Activated naive CD8-positive, alpha-beta T cell treated with anti-CD3 and anti-CD28 coated beads, Interleukin-2, amount 10 ng/mL, durations not matched to agents 7 days and 5 days (primary cell): ENCODE measurements at regions not wholly inside any gene's neighbourhood (a gene's known extent, or its start where the extent isn't known, plus 50 kb on each side); places are given as distances from the start of the nearest gene placed in this dataset.

Source experiments
- ATAC-seq: fragments of 150-1000 bp; cut with Tn5 transposase; one replicate; pipeline ENCODE4 v1.10.0; 2021; ENCODE audit warnings: low read depth, moderate library complexity
- POLR2A ChIA-PET: fragments of 350-600 bp; sonication (Branson Sonifier 250); formaldehyde crosslinking; loops from one replicate; lab custom pipeline; 2021; ENCODE audit warnings: antibody characterized with exemption; lab: Charles Lee
- DNase-seq: peaks from one replicate; pipeline ENCODE4 v3.0.0; 2021
- H3K27ac Mint-ChIP-seq: one replicate; pipeline ENCODE4 v1.8.0; 2022; ENCODE audit warnings: mild to moderate bottlenecking, mixed read lengths
- H3K27me3 Mint-ChIP-seq: one replicate; pipeline ENCODE4 v1.8.0; 2022; ENCODE audit warnings: mild to moderate bottlenecking, moderate library complexity, mixed read lengths
- H3K36me3 Mint-ChIP-seq: one replicate; pipeline ENCODE4 v1.8.0; 2021; ENCODE audit warnings: mild to moderate bottlenecking, mixed read lengths
- H3K4me1 Mint-ChIP-seq: one replicate; pipeline ENCODE4 v1.8.0; 2021; ENCODE audit warnings: mixed read lengths
- H3K4me3 Mint-ChIP-seq: one replicate; pipeline ENCODE4 v1.8.0; 2022; ENCODE audit warnings: mild to moderate bottlenecking, moderate library complexity, mixed read lengths
- H3K9me3 Mint-ChIP-seq: one replicate; pipeline ENCODE4 v1.8.0; 2021; ENCODE audit warnings: mixed read lengths

- no peak for DNase-seq
- ATAC-seq, result no peak
- Mint-ChIP-seq H3K9me3 (peaks cover 4% of the 10 kb centered on the region), H3K4me1 (no peaks in the 10 kb centered on the region), H3K27ac (no peak overlapping the region), H3K27me3 (no peaks in the 10 kb centered on the region), H3K36me3 (no peaks in the 10 kb centered on the region), H3K4me3 (no peak overlapping the region)
- POLR2A ChIA-PET, result no interaction called here
Measured at GRCh38 chr12:68515793-68516192, 94.9 kb upstream of the RAP1B start.

- no peaks in the 10 kb centered on the region for H3K4me1 Mint-ChIP-seq
- POLR2A ChIA-PET, result no interaction called here
Measured at GRCh38 chr12:68521321-68521839, 89.3 kb upstream of the RAP1B start.

GRCh38 chr12:68521848-68522502 lies 88.7 kb upstream of the RAP1B start:
- H3K4me1 Mint-ChIP-seq, result no peaks in the 10 kb centered on the region
- POLR2A ChIA-PET, result no interaction called here
- H3K27ac Mint-ChIP-seq, result no peak overlapping the region
- H3K36me3 Mint-ChIP-seq, result no peaks in the 10 kb centered on the region
- ATAC-seq (no peak), DNase-seq (no peak)
- H3K27me3 Mint-ChIP-seq, result no peaks in the 10 kb centered on the region
- no peaks in the 10 kb centered on the region for H3K9me3 Mint-ChIP-seq
- H3K4me3 Mint-ChIP-seq, result no peak overlapping the region

More at GRCh38 chr12:68521321-68521839, 89.3 kb upstream of the RAP1B start:
- H3K27ac Mint-ChIP-seq, result no peak overlapping the region
- ATAC-seq (no peak), DNase-seq (no peak)
- no peak overlapping the region for H3K4me3 Mint-ChIP-seq
- no peaks in the 10 kb centered on the region for H3K27me3 Mint-ChIP-seq
- H3K9me3 Mint-ChIP-seq, result no peaks in the 10 kb centered on the region
- no peaks in the 10 kb centered on the region for H3K36me3 Mint-ChIP-seq

- no peak for ATAC-seq
- no peak for DNase-seq
- POLR2A ChIA-PET, result no interaction called here
- Mint-ChIP-seq H3K27me3 (no peaks in the 10 kb centered on the region), H3K36me3 (peaks cover 4% of the 10 kb centered on the region), H3K27ac (no peak overlapping the region), H3K4me3 (no peak overlapping the region), H3K4me1 (peaks cover 10% of the 10 kb centered on the region), H3K9me3 (peaks cover 4% of the 10 kb centered on the region)
Measured at GRCh38 chr12:68529466-68529865, 81.2 kb upstream of the RAP1B start.

DNA sequence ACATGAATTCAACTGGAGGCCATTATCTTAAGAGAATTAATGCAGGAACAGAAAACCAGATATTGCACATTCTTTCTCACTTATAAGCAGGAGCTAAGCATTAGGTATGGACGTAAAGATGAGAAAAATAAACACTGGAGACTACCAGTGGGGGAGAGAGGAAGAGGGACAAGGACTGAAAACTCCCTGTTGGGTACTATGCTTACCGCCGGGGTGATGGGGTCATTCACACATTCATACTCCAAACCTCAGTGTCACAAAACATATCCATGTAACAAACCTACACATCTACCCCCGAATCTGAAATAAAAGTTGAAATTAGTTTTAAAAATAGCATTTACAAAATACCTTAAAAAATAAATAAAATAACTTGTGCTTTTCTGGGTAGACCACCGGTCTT lies 80.8 kb upstream of the RAP1B start:
- Mint-ChIP-seq H3K4me1 (peaks cover 10% of the 10 kb centered on the region), H3K36me3 (peaks cover 4% of the 10 kb centered on the region), H3K9me3 (peaks cover 4% of the 10 kb centered on the region), H3K27ac (no peak overlapping the region), H3K27me3 (no peaks in the 10 kb centered on the region), H3K4me3 (no peak overlapping the region)
- ATAC-seq, result no peak
- DNase-seq, result no peak
- POLR2A ChIA-PET, result no interaction called here

- DNase-seq (no peak), ATAC-seq (no peak)
- Mint-ChIP-seq H3K27me3 (no peaks in the 10 kb centered on the region), H3K4me3 (no peak overlapping the region), H3K4me1 (peaks cover 10% of the 10 kb centered on the region), H3K9me3 (peaks cover 4% of the 10 kb centered on the region), H3K27ac (no peak overlapping the region), H3K36me3 (peaks cover 4% of the 10 kb centered on the region)
- POLR2A ChIA-PET, result no interaction called here
Measured at GRCh38 chr12:68530299-68530698, 80.4 kb upstream of the RAP1B start.

DNA sequence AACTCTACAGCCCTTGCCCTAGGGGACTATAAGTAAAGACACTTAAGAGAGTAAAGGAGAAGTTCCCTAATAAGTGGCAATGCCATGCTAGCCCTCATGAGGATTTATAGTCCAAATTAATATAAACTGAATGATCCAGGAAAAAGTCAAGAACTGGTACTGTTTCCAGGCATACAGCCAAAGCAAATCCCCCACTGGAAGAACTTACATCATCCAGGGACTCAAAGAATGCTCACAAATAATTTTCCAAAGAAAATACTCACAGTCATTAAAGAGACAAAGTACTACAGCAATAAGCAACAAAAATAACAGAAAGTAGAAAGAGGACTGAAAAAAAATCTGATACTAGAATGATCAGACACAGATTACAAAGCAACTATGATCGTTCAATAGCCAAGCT lies 79.7 kb upstream of the RAP1B start:
- no peak overlapping the region for H3K27ac Mint-ChIP-seq
- peaks cover 10% of the 10 kb centered on the region for H3K4me1 Mint-ChIP-seq
- no peak for DNase-seq
- no peaks in the 10 kb centered on the region for H3K27me3 Mint-ChIP-seq
- peaks cover 4% of the 10 kb centered on the region for H3K9me3 Mint-ChIP-seq
- H3K36me3 Mint-ChIP-seq, result peaks cover 4% of the 10 kb centered on the region
- POLR2A ChIA-PET, result no interaction called here
- H3K4me3 Mint-ChIP-seq, result no peak overlapping the region
- no peak for ATAC-seq

- peaks cover 2% of the 10 kb centered on the region for H3K9me3 Mint-ChIP-seq
- no peak for ATAC-seq
- H3K27ac Mint-ChIP-seq, result no peak overlapping the region
- H3K4me3 Mint-ChIP-seq, result no peak overlapping the region
- POLR2A ChIA-PET, result no interaction called here
- H3K4me1 Mint-ChIP-seq, result peaks cover 20% of the 10 kb centered on the region
- no peak for DNase-seq
- H3K27me3 Mint-ChIP-seq, result no peaks in the 10 kb centered on the region
- H3K36me3 Mint-ChIP-seq, result peaks cover 4% of the 10 kb centered on the region
Measured at GRCh38 chr12:68532204-68532886, 78.4 kb upstream of the RAP1B start.

- POLR2A ChIA-PET, result no interaction called here
- Mint-ChIP-seq H3K4me1 (peaks cover 21% of the 10 kb centered on the region), H3K27me3 (no peaks in the 10 kb centered on the region), H3K27ac (no peak overlapping the region), H3K4me3 (no peak overlapping the region), H3K9me3 (no peaks in the 10 kb centered on the region), H3K36me3 (peaks cover 5% of the 10 kb centered on the region)
- DNase-seq (no peak), ATAC-seq (no peak)
Measured at GRCh38 chr12:68532887-68533248, 77.8 kb upstream of the RAP1B start.

GRCh38 chr12:68534108-68534507 lies 76.6 kb upstream of the RAP1B start:
- H3K27ac Mint-ChIP-seq, result no peak overlapping the region
- H3K4me3 Mint-ChIP-seq, result no peak overlapping the region
- peaks cover 29% of the 10 kb centered on the region for H3K4me1 Mint-ChIP-seq
- ATAC-seq (no peak), DNase-seq (no peak)
- H3K9me3 Mint-ChIP-seq, result no peaks in the 10 kb centered on the region
- H3K36me3 Mint-ChIP-seq, result peaks cover 5% of the 10 kb centered on the region
- POLR2A ChIA-PET, result interaction anchor here (0.9 kb wide), 1 partner anchor 11 kb away, joined by 3 read pairs; no protein-coding TSS in a partner anchor
- no peaks in the 10 kb centered on the region for H3K27me3 Mint-ChIP-seq

GRCh38 chr12:68536885-68537485 lies 73.7 kb upstream of the RAP1B start:
- ATAC-seq (no peak), DNase-seq (no peak)
- Mint-ChIP-seq H3K27ac (no peak overlapping the region), H3K27me3 (no peaks in the 10 kb centered on the region), H3K9me3 (peaks cover 4% of the 10 kb centered on the region), H3K36me3 (peaks cover 10% of the 10 kb centered on the region), H3K4me1 (peaks cover 52% of the 10 kb centered on the region), H3K4me3 (no peak overlapping the region)
- POLR2A ChIA-PET, result interaction anchor here (0.6 kb wide), 1 partner anchor 223 kb away, joined by 5 read pairs; no protein-coding TSS in a partner anchor

GRCh38 chr12:68537571-68537970 lies 73.1 kb upstream of the RAP1B start:
- Mint-ChIP-seq H3K27me3 (no peaks in the 10 kb centered on the region), H3K4me1 (peaks cover 55% of the 10 kb centered on the region), H3K36me3 (peaks cover 12% of the 10 kb centered on the region), H3K4me3 (no peak overlapping the region), H3K9me3 (peaks cover 4% of the 10 kb centered on the region), H3K27ac (no peak overlapping the region)
- POLR2A ChIA-PET, result interaction anchor here (0.6 to 2.3 kb wide), 3 partner anchors 56 to 223 kb away, joined by 4 to 15 read pairs (median 5); partner anchors contain the start of gene RAP1B
- ATAC-seq (no peak), DNase-seq (no peak)

DNA sequence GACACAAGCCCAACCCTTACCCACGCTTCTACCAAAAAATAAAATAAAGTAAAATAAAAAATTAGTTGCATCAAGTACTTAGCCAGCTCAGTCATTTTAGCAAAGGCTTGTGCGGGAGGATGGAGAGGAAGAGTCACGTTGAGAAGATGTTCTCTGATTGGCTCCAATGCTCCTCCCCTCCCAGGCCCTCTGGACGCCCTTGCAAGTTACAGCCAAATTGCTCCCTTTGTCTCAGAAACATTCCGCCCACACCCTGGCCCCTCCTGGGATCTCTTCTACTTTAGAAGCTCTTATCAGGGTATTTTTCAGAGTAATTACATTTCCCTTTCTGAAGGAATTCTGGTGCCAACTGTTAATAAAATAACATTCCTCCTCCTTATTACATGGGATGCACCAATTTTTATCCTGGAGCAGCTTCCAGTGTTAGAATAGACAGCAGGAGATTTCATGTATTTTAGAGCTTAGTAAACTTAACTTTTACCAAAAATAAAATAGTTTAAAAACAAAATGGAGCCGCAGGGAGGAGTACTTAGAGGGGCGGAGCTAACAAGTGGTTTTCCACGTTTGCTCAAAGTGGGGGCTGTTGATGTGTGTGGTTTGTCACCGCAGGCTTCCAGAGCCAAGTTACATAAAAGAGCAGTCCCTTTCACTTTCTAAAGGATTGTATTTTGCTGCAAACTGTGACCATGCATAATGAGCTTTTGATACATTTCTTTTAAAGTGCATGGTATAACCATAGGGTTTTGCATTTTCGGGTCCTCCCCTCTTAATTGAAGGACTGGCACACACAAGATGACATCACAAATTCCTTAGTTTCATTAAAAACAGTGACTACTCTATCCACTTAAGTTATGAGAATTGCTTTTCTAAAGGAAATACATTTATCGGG lies 71.7 kb upstream of the RAP1B start:
- ATAC-seq (peak; percentile 90), DNase-seq (peak; percentile 51)
- Mint-ChIP-seq H3K4me3 (peak overlapping the region; percentile 82), H3K36me3 (peaks cover 12% of the 10 kb centered on the region), H3K4me1 (peaks cover 52% of the 10 kb centered on the region), H3K9me3 (peaks cover 4% of the 10 kb centered on the region), H3K27me3 (no peaks in the 10 kb centered on the region), H3K27ac (peak overlapping the region; percentile 91)
- POLR2A ChIA-PET, result interaction anchor here (0.8 to 2.3 kb wide), 11 partner anchors 11 to 174 kb away, joined by 3 to 15 read pairs (median 5); partner anchors contain the start of gene RAP1B
